CD8-positive, alpha-beta memory T cell (primary cell): ENCODE measurements at regions not wholly inside any gene's neighbourhood (a gene's known extent, or its start where the extent isn't known, plus 50 kb on each side); places are given as distances from the start of the nearest gene placed in this dataset.

Experiments used
- CTCF ChIA-PET: fragments of 350-600 bp; sonication (Branson Sonifier 250); formaldehyde crosslinking; loops from one replicate; lab custom pipeline; 2021; ENCODE audit warnings: antibody characterized with exemption; lab: Charles Lee
- POLR2A ChIA-PET: fragments of 350-600 bp; sonication (Branson Sonifier 250); formaldehyde crosslinking; loops from one replicate; lab custom pipeline; 2021; ENCODE audit warnings: antibody characterized with exemption; lab: Charles Lee
- DNase-seq, 5 donors: peaks; one replicate each; pipeline versions ENCODE4 v3.0.0 to v3.0.0-alpha.2; 2020 to 2022; ENCODE audit warnings: mixed read lengths in 1 of 5
- H3K27ac ChIP-seq: one replicate; pipeline ENCODE4 v1.7.0; 2013; ENCODE audit warnings: low read depth, mild to moderate bottlenecking, low read length, moderate library complexity
- H3K27me3 ChIP-seq: 2 replicates; pipeline ENCODE4 v1.7.0; 2013; ENCODE audit warnings: low read length, mild to moderate bottlenecking; ENCODE audit not compliant: insufficient read depth, poor library complexity, severe bottlenecking
- H3K36me3 ChIP-seq: 2 replicates; pipeline ENCODE4 v1.7.0; 2013; ENCODE audit warnings: mild to moderate bottlenecking, low read length, moderate library complexity; ENCODE audit not compliant: insufficient read depth
- H3K4me1 ChIP-seq: 2 replicates; pipeline ENCODE4 v1.7.0; 2013; ENCODE audit warnings: mild to moderate bottlenecking, low read length, moderate library complexity; ENCODE audit not compliant: insufficient read depth
- H3K4me3 ChIP-seq: 2 replicates; pipeline ENCODE4 v1.7.0; 2013; ENCODE audit warnings: mild to moderate bottlenecking, low read length
- H3K9me3 ChIP-seq: 2 replicates; pipeline ENCODE4 v1.7.0; 2013; ENCODE audit warnings: mild to moderate bottlenecking, low read length
- H3K27ac Mint-ChIP-seq, 8 donors: one replicate each; pipeline ENCODE4 v1.8.0; 2020 to 2021; ENCODE audit warnings: mixed read lengths in 8 of 8, mild to moderate bottlenecking in 6 of 8, inconsistent platforms in 3 of 8, moderate library complexity in 3 of 8
- H3K27me3 Mint-ChIP-seq, 2 donors: one replicate each; pipeline ENCODE4 v1.8.0; 2020 to 2021; ENCODE audit warnings: mixed read lengths in 2 of 2, mild to moderate bottlenecking in 1 of 2, moderate library complexity in 1 of 2
- H3K36me3 Mint-ChIP-seq, 3 donors: one replicate each; pipeline ENCODE4 v1.8.0; 2020 to 2021; ENCODE audit warnings: mixed read lengths in 3 of 3, inconsistent platforms in 1 of 3, mild to moderate bottlenecking in 1 of 3
- H3K4me1 Mint-ChIP-seq, 3 donors: one replicate each; pipeline ENCODE4 v1.8.0; 2020 to 2021; ENCODE audit warnings: mixed read lengths in 3 of 3, inconsistent platforms in 1 of 3, mild to moderate bottlenecking in 1 of 3
- H3K4me3 Mint-ChIP-seq, 7 donors: one replicate each; pipeline ENCODE4 v1.8.0; 2020 to 2021; ENCODE audit warnings: mixed read lengths in 7 of 7, mild to moderate bottlenecking in 6 of 7, moderate library complexity in 4 of 7, inconsistent platforms in 2 of 7
- H3K9me3 Mint-ChIP-seq, 5 donors: one replicate each; pipeline ENCODE4 v1.8.0; 2020 to 2022; ENCODE audit warnings: mixed read lengths in 5 of 5, mild to moderate bottlenecking in 3 of 5, moderate library complexity in 2 of 5, inconsistent platforms in 1 of 5

- Histone ChIP-seq H3K4me1 (no peaks in the 10 kb centered on the region), H3K36me3 (no peaks in the 10 kb centered on the region), H3K27ac (no peak overlapping the region), H3K27me3 (no peaks in the 10 kb centered on the region), H3K4me3 (no peak overlapping the region), H3K9me3 (no peaks in the 10 kb centered on the region)
- Mint-ChIP-seq H3K4me1 (no peaks in the 10 kb centered on the region), H3K27ac (no peak overlapping the region), H3K9me3 (peaks cover 0 to 9% (median 0%) of the 10 kb centered on the region in 5 donors), H3K36me3 (no peaks in the 10 kb centered on the region), H3K4me3 (no peak overlapping the region), H3K27me3 (no peaks in the 10 kb centered on the region)
- POLR2A ChIA-PET, result no interaction called here
- DNase-seq, result no peak
- CTCF ChIA-PET, result no interaction called here
Measured at GRCh38 chr13:105587786-105588185, 947.7 kb downstream of the EFNB2 start.

- POLR2A ChIA-PET, result no interaction called here
- DNase-seq, result no peak
- no peaks in the 10 kb centered on the region for H3K36me3 ChIP-seq
- CTCF ChIA-PET, result no interaction called here
- no peaks in the 10 kb centered on the region for H3K27me3 ChIP-seq
- Mint-ChIP-seq H3K27me3 (no peaks in the 10 kb centered on the region), H3K27ac (no peak overlapping the region), H3K36me3 (no peaks in the 10 kb centered on the region), H3K9me3 (peaks cover 2 to 11% (median 5%) of the 10 kb centered on the region in 5 donors), H3K4me3 (no peak overlapping the region), H3K4me1 (no peaks in the 10 kb centered on the region)
- H3K4me1 ChIP-seq, result no peaks in the 10 kb centered on the region
- no peak overlapping the region for H3K4me3 ChIP-seq
- H3K9me3 ChIP-seq, result no peaks in the 10 kb centered on the region
- H3K27ac ChIP-seq, result no peak overlapping the region
Measured at GRCh38 chr13:105579821-105580710, 955.4 kb downstream of the EFNB2 start.

GRCh38 chr13:105573136-105573535 is 962.3 kb downstream of the EFNB2 start:
- H3K4me3 Mint-ChIP-seq, result no peak overlapping the region
- POLR2A ChIA-PET, result interaction anchor here (0.6 kb wide), 1 partner anchor 939 kb away, joined by 5 read pairs; no protein-coding TSS in a partner anchor
- H3K27me3 Mint-ChIP-seq, result no peaks in the 10 kb centered on the region
- CTCF ChIA-PET, result no interaction called here
- no peaks in the 10 kb centered on the region for H3K4me1 ChIP-seq
- H3K36me3 ChIP-seq, result no peaks in the 10 kb centered on the region
- no peak for DNase-seq
- no peaks in the 10 kb centered on the region for H3K9me3 ChIP-seq
- H3K27ac ChIP-seq, result no peak overlapping the region
- H3K4me3 ChIP-seq, result no peak overlapping the region
- H3K36me3 Mint-ChIP-seq, result no peaks in the 10 kb centered on the region
- H3K27me3 ChIP-seq, result no peaks in the 10 kb centered on the region
- no peaks in the 10 kb centered on the region for H3K4me1 Mint-ChIP-seq
- no peak overlapping the region for H3K27ac Mint-ChIP-seq
- H3K9me3 Mint-ChIP-seq, result peaks cover 0 to 8% (median 0%) of the 10 kb centered on the region in 5 donors

GRCh38 chr13:105572401-105572800 is 963.1 kb downstream of the EFNB2 start:
- H3K4me1 Mint-ChIP-seq, result no peaks in the 10 kb centered on the region
- Histone ChIP-seq H3K9me3 (no peaks in the 10 kb centered on the region), H3K27ac (no peak overlapping the region), H3K4me1 (no peaks in the 10 kb centered on the region), H3K4me3 (no peak overlapping the region), H3K36me3 (no peaks in the 10 kb centered on the region), H3K27me3 (no peaks in the 10 kb centered on the region)
- no peak overlapping the region for H3K4me3 Mint-ChIP-seq
- no peaks in the 10 kb centered on the region for H3K36me3 Mint-ChIP-seq
- ChIA-PET CTCF (no interaction called here), POLR2A (no interaction called here)
- no peak overlapping the region for H3K27ac Mint-ChIP-seq
- H3K9me3 Mint-ChIP-seq, result peaks cover 0 to 6% (median under 1%) of the 10 kb centered on the region in 5 donors
- H3K27me3 Mint-ChIP-seq, result no peaks in the 10 kb centered on the region
- no peak for DNase-seq

GRCh38 chr13:105569816-105570215 is 965.6 kb downstream of the EFNB2 start:
- Histone ChIP-seq H3K27ac (no peak overlapping the region), H3K9me3 (no peaks in the 10 kb centered on the region), H3K27me3 (no peaks in the 10 kb centered on the region), H3K36me3 (no peaks in the 10 kb centered on the region), H3K4me3 (no peak overlapping the region), H3K4me1 (no peaks in the 10 kb centered on the region)
- no peaks in the 10 kb centered on the region for H3K36me3 Mint-ChIP-seq
- no peaks in the 10 kb centered on the region for H3K27me3 Mint-ChIP-seq
- no peak overlapping the region for H3K27ac Mint-ChIP-seq
- peaks cover 0 to 5% (median 3%) of the 10 kb centered on the region in 5 donors for H3K9me3 Mint-ChIP-seq
- no peak for DNase-seq
- H3K4me1 Mint-ChIP-seq, result no peaks in the 10 kb centered on the region
- H3K4me3 Mint-ChIP-seq, result no peak overlapping the region
- POLR2A ChIA-PET, result no interaction called here
- CTCF ChIA-PET, result no interaction called here

GRCh38 chr13:105567951-105568525 is 967.4 kb downstream of the EFNB2 start:
- CTCF ChIA-PET, result no interaction called here

GRCh38 chr13:105565136-105565727 is 970.2 kb downstream of the EFNB2 start:
- Mint-ChIP-seq H3K27me3 (no peaks in the 10 kb centered on the region), H3K4me3 (no peak overlapping the region), H3K36me3 (no peaks in the 10 kb centered on the region), H3K9me3 (peaks cover 0 to 3% (median 0%) of the 10 kb centered on the region in 5 donors), H3K4me1 (no peaks in the 10 kb centered on the region), H3K27ac (no peak overlapping the region)
- no peaks in the 10 kb centered on the region for H3K4me1 ChIP-seq
- ChIA-PET POLR2A (no interaction called here), CTCF (no interaction called here)
- H3K36me3 ChIP-seq, result no peaks in the 10 kb centered on the region
- DNase-seq, result no peak
- no peaks in the 10 kb centered on the region for H3K9me3 ChIP-seq
- no peak overlapping the region for H3K4me3 ChIP-seq
- H3K27ac ChIP-seq, result no peak overlapping the region
- H3K27me3 ChIP-seq, result no peaks in the 10 kb centered on the region

More at GRCh38 chr13:105567951-105568525, 967.4 kb downstream of the EFNB2 start:
- Mint-ChIP-seq H3K36me3 (no peaks in the 10 kb centered on the region), H3K4me3 (no peak overlapping the region), H3K27ac (no peak overlapping the region), H3K9me3 (peaks cover 0 to 3% (median 0%) of the 10 kb centered on the region in 5 donors), H3K27me3 (no peaks in the 10 kb centered on the region), H3K4me1 (no peaks in the 10 kb centered on the region)
- no peaks in the 10 kb centered on the region for H3K27me3 ChIP-seq
- no peaks in the 10 kb centered on the region for H3K36me3 ChIP-seq
- POLR2A ChIA-PET, result no interaction called here
- H3K9me3 ChIP-seq, result no peaks in the 10 kb centered on the region
- no peaks in the 10 kb centered on the region for H3K4me1 ChIP-seq
- H3K27ac ChIP-seq, result no peak overlapping the region
- H3K4me3 ChIP-seq, result no peak overlapping the region
- DNase-seq, result no peak

GRCh38 chr13:105552078-105552477 is 983.4 kb downstream of the EFNB2 start:
- ChIA-PET CTCF (no interaction called here), POLR2A (no interaction called here)
- Histone ChIP-seq H3K27me3 (no peaks in the 10 kb centered on the region), H3K36me3 (no peaks in the 10 kb centered on the region), H3K27ac (no peak overlapping the region), H3K4me3 (no peak overlapping the region), H3K4me1 (no peaks in the 10 kb centered on the region), H3K9me3 (no peaks in the 10 kb centered on the region)
- no peak for DNase-seq
- Mint-ChIP-seq H3K36me3 (no peaks in the 10 kb centered on the region), H3K9me3 (peaks cover 0 to 4% (median 0%) of the 10 kb centered on the region in 5 donors), H3K4me3 (no peak overlapping the region), H3K27me3 (no peaks in the 10 kb centered on the region), H3K4me1 (no peaks in the 10 kb centered on the region), H3K27ac (no peak overlapping the region)
